NCI-H2081 (cell line): ENCODE measurements at regions not wholly inside any gene's neighbourhood (a gene's known extent, or its start where the extent isn't known, plus 50 kb on each side); places are given as distances from the start of the nearest gene placed in this dataset.

Experiments used
- DNase-seq, 2 experiments: peaks; one replicate each; lab custom pipeline; 2025; lab: John Stamatoyannopoulos, UW

GRCh38 chr7:47690902-47691558 lies 109.1 kb upstream of the TNS3 start:
- DNase-seq = no peak

- no peak for DNase-seq
Observed at GRCh38 chr7:47689558-47689957, 107.6 kb upstream of the TNS3 start.

- DNase-seq = no peak
Observed at GRCh38 chr7:47688311-47689100, 106.6 kb upstream of the TNS3 start.

- DNase-seq = no peak
Observed at GRCh38 chr7:47685712-47686376, 103.9 kb upstream of the TNS3 start.

GRCh38 chr7:47685151-47685550 lies 103.2 kb upstream of the TNS3 start:
- DNase-seq = no peak

GRCh38 chr7:47684728-47685127 lies 102.8 kb upstream of the TNS3 start:
- no peak for DNase-seq

- no peak for DNase-seq
Observed at GRCh38 chr7:47683485-47683898, 101.6 kb upstream of the TNS3 start.

GRCh38 chr7:47682874-47683273 lies 101.0 kb upstream of the TNS3 start:
- DNase-seq = no peak

GRCh38 chr7:47681249-47681810 lies 99.4 kb upstream of the TNS3 start:
- no peak for DNase-seq

GRCh38 chr7:47678641-47679380 lies 96.9 kb upstream of the TNS3 start:
- DNase-seq = no peak

- DNase-seq = no peak
Observed at GRCh38 chr7:47677664-47678063, 95.8 kb upstream of the TNS3 start.

- no peak for DNase-seq
Observed at GRCh38 chr7:47677093-47677492, 95.2 kb upstream of the TNS3 start.

- DNase-seq = no peak
Observed at GRCh38 chr7:47672977-47673381, 91.1 kb upstream of the TNS3 start.

- no peak for DNase-seq
Observed at GRCh38 chr7:47672271-47672791, 90.4 kb upstream of the TNS3 start.

GRCh38 chr7:47671358-47671757 lies 89.4 kb upstream of the TNS3 start:
- DNase-seq = no peak

- DNase-seq = no peak
Observed at GRCh38 chr7:47670729-47671128, 88.8 kb upstream of the TNS3 start.

GRCh38 chr7:47669901-47670384 lies 88.0 kb upstream of the TNS3 start:
- DNase-seq = no peak

GRCh38 chr7:47669178-47669891 lies 87.4 kb upstream of the TNS3 start:
- DNase-seq = no peak

- DNase-seq = no peak
Observed at GRCh38 chr7:47666164-47666862, 84.4 kb upstream of the TNS3 start.

GRCh38 chr7:47664650-47665195 lies 82.8 kb upstream of the TNS3 start:
- DNase-seq = no peak
